ENCODE measurements at regions not wholly inside any gene's neighbourhood (a gene's known extent, or its start where the extent isn't known, plus 50 kb on each side); places are given as distances from the start of the nearest gene placed in this dataset.

DNA sequence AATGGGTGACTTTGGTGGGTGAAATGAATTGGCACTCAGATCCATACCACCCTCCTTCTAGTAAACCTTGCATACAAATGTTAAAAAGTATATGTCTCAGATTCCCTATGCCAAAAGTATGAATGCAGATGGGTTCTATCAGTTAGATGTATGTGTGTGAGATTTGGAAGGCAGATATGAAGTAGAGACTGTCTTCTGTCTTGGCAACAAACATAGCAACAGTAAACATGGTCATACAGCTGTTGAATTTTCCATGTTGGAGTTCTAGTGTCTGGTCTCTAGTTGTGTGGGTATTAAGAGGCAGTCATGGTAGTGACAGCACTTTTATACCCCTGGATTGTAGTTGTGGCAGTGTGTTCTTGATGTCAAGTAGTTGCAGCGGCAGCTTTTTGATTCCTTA is 125.6 kb upstream of the PITX1 start:
- TF ChIP-seq, protein P1, sequence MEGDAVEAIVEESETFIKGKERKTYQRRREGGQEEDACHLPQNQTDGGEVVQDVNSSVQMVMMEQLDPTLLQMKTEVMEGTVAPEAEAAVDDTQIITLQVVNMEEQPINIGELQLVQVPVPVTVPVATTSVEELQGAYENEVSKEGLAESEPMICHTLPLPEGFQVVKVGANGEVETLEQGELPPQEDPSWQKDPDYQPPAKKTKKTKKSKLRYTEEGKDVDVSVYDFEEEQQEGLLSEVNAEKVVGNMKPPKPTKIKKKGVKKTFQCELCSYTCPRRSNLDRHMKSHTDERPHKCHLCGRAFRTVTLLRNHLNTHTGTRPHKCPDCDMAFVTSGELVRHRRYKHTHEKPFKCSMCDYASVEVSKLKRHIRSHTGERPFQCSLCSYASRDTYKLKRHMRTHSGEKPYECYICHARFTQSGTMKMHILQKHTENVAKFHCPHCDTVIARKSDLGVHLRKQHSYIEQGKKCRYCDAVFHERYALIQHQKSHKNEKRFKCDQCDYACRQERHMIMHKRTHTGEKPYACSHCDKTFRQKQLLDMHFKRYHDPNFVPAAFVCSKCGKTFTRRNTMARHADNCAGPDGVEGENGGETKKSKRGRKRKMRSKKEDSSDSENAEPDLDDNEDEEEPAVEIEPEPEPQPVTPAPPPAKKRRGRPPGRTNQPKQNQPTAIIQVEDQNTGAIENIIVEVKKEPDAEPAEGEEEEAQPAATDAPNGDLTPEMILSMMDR (IDR thresholded peaks at IDR 0.05), result no peak
- no peak for TF ChIP-seq POLR2AphosphoS5 (IDR thresholded peaks at IDR 0.05; ENCODE audit: low read depth, low read length)
- TF ChIP-seq, protein P2, sequence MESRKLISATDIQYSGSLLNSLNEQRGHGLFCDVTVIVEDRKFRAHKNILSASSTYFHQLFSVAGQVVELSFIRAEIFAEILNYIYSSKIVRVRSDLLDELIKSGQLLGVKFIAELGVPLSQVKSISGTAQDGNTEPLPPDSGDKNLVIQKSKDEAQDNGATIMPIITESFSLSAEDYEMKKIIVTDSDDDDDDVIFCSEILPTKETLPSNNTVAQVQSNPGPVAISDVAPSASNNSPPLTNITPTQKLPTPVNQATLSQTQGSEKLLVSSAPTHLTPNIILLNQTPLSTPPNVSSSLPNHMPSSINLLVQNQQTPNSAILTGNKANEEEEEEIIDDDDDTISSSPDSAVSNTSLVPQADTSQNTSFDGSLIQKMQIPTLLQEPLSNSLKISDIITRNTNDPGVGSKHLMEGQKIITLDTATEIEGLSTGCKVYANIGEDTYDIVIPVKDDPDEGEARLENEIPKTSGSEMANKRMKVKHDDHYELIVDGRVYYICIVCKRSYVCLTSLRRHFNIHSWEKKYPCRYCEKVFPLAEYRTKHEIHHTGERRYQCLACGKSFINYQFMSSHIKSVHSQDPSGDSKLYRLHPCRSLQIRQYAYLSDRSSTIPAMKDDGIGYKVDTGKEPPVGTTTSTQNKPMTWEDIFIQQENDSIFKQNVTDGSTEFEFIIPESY (IDR thresholded peaks at IDR 0.05; ENCODE audit: borderline replicate concordance, low read depth), result no peak
- TF ChIP-seq TAF1 (IDR thresholded peaks at IDR 0.05; ENCODE audit: borderline replicate concordance, low read depth, low read length), result no peak
- no peak for TF ChIP-seq JUND (IDR thresholded peaks at IDR 0.05)
- TF ChIP-seq SIN3A (IDR thresholded peaks at IDR 0.05; ENCODE audit: borderline replicate concordance, low read depth, low read length), result no peak
- TF ChIP-seq NFIC (IDR thresholded peaks at IDR 0.05; ENCODE audit: borderline replicate concordance), result no peak
- no peak for TF ChIP-seq RAD21 (IDR thresholded peaks at IDR 0.05; ENCODE audit: low read length)
- no peak for TF ChIP-seq NRF1 (IDR thresholded peaks at IDR 0.05; ENCODE audit: low read depth, low read length)
- no peak for TF ChIP-seq SMC3 (IDR thresholded peaks at IDR 0.05; ENCODE audit: low read depth, low read length)
- TF ChIP-seq, protein P3, sequence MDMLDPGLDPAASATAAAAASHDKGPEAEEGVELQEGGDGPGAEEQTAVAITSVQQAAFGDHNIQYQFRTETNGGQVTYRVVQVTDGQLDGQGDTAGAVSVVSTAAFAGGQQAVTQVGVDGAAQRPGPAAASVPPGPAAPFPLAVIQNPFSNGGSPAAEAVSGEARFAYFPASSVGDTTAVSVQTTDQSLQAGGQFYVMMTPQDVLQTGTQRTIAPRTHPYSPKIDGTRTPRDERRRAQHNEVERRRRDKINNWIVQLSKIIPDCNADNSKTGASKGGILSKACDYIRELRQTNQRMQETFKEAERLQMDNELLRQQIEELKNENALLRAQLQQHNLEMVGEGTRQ (IDR thresholded peaks at IDR 0.05; ENCODE audit: borderline replicate concordance, low read depth, low read length), result no peak
